ENCODE measurements at regions not wholly inside any gene's neighbourhood (a gene's known extent, or its start where the extent isn't known, plus 50 kb on each side); places are given as distances from the start of the nearest gene placed in this dataset.

GRCh38 chr2:120498121-120498520 lies 152.2 kb downstream of the INHBB start:
- Histone ChIP-seq H3K4me3 (replicated peaks in 1 of 3) (no peak overlapping the region), H3K27me3 (no peaks in the 10 kb centered on the region), H3K36me3 (no peaks in the 10 kb centered on the region), H3K27ac (no peak overlapping the region), H3K4me1 (no peaks in the 10 kb centered on the region), H3K9me3 (no peaks in the 10 kb centered on the region)
- TF ChIP-seq CTCF (IDR thresholded peaks at IDR 0.05) = no peak
- TF ChIP-seq POLR2A (IDR thresholded peaks at IDR 0.05) = no peak
- no peak for DNase-seq
- intact Hi-C loops (cut with DNase I) = no loop called here
- WGBS, 2 donors = 93 to 95% methylated on average over 3 of the region's 3 CpGs

DNA sequence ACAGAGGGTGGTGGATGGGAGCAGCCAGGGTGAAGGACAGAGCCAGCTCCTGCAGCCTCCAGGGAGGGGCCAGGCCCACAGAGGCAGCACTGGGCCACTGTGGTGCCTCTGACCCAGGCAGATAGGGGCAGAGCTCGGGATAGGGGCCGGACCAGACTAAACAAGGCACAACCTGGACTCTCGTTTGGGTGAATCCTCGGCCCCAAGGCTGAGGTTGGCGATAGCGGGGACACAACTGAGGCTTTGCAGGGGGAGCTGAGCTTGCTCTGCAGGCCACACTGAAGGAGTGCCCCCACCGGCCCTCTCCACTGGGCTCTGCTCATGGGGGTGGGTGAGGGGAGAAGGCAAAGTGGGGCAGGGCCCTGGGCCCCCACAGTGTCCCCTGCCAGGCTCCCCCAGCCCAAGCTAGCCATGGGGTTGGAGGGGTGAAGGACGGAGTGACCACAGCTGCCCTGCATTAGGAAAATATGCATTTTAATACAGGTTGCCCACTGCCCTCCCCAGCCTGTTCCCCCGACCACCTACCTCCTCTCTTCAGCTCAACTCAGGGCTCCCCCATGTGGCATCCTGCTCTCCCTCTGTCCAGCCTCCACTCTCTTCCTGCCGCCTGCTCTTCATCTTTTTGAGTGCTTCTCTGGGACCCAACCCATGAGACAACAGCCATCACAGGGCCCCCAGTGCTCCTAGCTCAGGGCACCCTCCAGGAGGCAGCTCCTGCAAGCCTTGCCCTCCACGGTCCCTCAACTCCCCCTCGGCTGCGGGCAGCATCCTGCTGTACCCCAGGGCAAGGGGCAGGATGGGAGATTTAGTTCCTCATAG lies 152.8 kb downstream of the INHBB start:
- H3K4me1 ChIP-seq = no peaks in the 10 kb centered on the region
- no peak overlapping the region for H3K27ac ChIP-seq
- intact Hi-C loops (cut with DNase I) = no loop called here
- TF ChIP-seq CTCF (IDR thresholded peaks at IDR 0.05) = no peak
- TF ChIP-seq POLR2A (IDR thresholded peaks at IDR 0.05) = no peak
- H3K4me3 ChIP-seq (replicated peaks in 1 of 3) = no peak overlapping the region
- 80 to 82% methylated on average over 12 to 13 of the region's 13 CpGs for WGBS, 2 donors
- no peaks in the 10 kb centered on the region for H3K9me3 ChIP-seq
- H3K27me3 ChIP-seq = no peaks in the 10 kb centered on the region
- H3K36me3 ChIP-seq = no peaks in the 10 kb centered on the region
- DNase-seq = no peak

DNA sequence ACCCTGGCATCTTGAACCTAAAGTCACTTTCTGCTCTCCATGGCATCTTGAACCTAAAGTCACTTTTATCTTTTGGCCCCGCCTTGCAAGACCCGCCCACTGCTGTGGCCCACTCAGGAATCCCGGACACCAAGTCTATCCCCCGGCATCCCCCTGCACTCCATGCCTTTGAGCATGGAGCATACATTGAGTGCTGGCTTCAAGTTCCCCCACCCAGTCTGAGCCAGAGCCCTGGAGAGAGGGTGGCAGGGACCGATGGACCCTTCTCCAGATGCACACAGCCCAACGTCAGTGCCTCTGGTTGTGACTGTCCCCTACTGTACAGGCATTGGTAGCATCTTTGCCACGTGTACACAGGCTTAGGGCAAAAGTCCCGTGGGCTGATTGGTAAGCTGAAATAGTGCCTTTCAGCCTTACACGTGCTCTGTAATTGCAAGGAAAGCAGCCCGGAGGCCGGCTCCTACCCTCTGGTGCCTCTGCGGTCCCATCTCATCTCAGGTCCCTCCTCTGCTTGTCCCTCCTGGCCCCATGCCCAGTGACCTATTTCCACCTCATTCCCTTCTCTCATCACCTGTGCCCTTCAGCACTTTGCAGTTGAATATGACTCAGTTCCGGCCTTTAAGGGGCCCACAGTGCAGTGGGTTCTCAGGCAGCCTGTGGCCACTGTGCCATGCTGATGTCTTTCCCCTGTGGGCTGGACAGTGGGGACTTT lies 154.0 kb downstream of the INHBB start:
- TF ChIP-seq CTCF (IDR thresholded peaks at IDR 0.05) (no peak), POLR2A (IDR thresholded peaks at IDR 0.05) (no peak)
- no peaks in the 10 kb centered on the region for H3K9me3 ChIP-seq
- no peak for DNase-seq
- no peak overlapping the region for H3K27ac ChIP-seq
- intact Hi-C loops (cut with DNase I) = no loop called here
- H3K27me3 ChIP-seq = no peaks in the 10 kb centered on the region
- no peak overlapping the region for H3K4me3 ChIP-seq (replicated peaks in 1 of 3)
- no peaks in the 10 kb centered on the region for H3K4me1 ChIP-seq
- no peaks in the 10 kb centered on the region for H3K36me3 ChIP-seq
- WGBS, 2 donors = 76 to 80% methylated on average over 12 to 13 of the region's 13 CpGs

DNA sequence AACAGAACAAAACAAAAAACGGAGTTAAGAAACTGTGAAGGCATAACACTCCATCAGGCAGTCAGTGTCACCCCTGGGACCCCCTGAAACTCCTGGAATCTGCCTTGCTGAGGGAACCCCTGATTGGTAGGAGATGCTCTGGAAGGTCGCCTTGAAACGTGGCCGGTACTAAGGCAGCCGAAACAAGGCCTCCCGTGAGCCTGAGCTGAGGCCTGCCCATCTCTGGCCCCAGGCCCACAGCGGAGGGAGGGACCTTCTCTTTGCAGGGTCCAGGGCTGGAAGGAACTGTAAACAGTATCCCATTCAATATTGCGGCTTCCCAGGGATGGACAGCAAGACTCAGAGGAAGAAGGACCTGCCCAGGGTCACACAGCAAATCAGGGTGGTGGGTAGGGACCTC lies 155.7 kb downstream of the INHBB start:
- Histone ChIP-seq H3K4me1 (no peaks in the 10 kb centered on the region), H3K27me3 (no peaks in the 10 kb centered on the region), H3K9me3 (no peaks in the 10 kb centered on the region), H3K27ac (no peak overlapping the region), H3K4me3 (replicated peaks in 1 of 3) (no peak overlapping the region), H3K36me3 (no peaks in the 10 kb centered on the region)
- intact Hi-C loops (cut with DNase I) = no loop called here
- WGBS, 2 donors = 82 to 91% methylated on average over 8 of the region's 8 CpGs
- TF ChIP-seq CTCF (IDR thresholded peaks at IDR 0.05) (no peak), POLR2A (IDR thresholded peaks at IDR 0.05) (no peak)
- no peak for DNase-seq

- TF ChIP-seq POLR2A (IDR thresholded peaks at IDR 0.05) (no peak), CTCF (IDR thresholded peaks at IDR 0.05) (no peak)
- Histone ChIP-seq H3K4me3 (replicated peaks in 1 of 3) (no peak overlapping the region), H3K27me3 (no peaks in the 10 kb centered on the region), H3K27ac (no peak overlapping the region), H3K4me1 (no peaks in the 10 kb centered on the region), H3K36me3 (no peaks in the 10 kb centered on the region), H3K9me3 (no peaks in the 10 kb centered on the region)
- WGBS, 2 donors = 86 to 96% methylated on average over 6 of the region's 6 CpGs
- intact Hi-C loops (cut with DNase I) = no loop called here
- no peak for DNase-seq
These were observed 156.4 kb downstream of the INHBB start for GRCh38 chr2:120502357-120502756.
